Hypothalamus (tissue), 51 donors: ENCODE measurements at regions not wholly inside any gene's neighbourhood (a gene's known extent, or its start where the extent isn't known, plus 50 kb on each side); places are given as distances from the start of the nearest gene placed in this dataset.

Source experiments
- DNase-seq, 51 donors: peaks; one replicate each; lab custom pipeline; 2025; lab: John Stamatoyannopoulos, UW

GRCh38 chr5:139733698-139734538, 61.7 kb upstream of the PSD2 start:
- DNase-seq = peak in 47 of 51 donors; percentile 32 to 97 (median 87)

GRCh38 chr5:139734539-139734916, 61.1 kb upstream of the PSD2 start:
- DNase-seq = peak in 14 of 51 donors; percentile 47 to 88 (median 67)

GRCh38 chr5:139738193-139739149, 57.1 kb upstream of the PSD2 start:
- DNase-seq = peak in 15 of 51 donors; percentile 9 to 58 (median 28)

GRCh38 chr5:139739150-139739974, 56.2 kb upstream of the PSD2 start:
- peak in 1 of 51 donors; percentile 57 for DNase-seq

- no peak for DNase-seq
Observed at GRCh38 chr5:139740138-139740991, 55.2 kb upstream of the PSD2 start.

- no peak for DNase-seq
Observed at GRCh38 chr5:139740992-139741672, 54.5 kb upstream of the PSD2 start.

GRCh38 chr5:139741823-139742172, 53.8 kb upstream of the PSD2 start:
- no peak for DNase-seq

GRCh38 chr5:139742173-139742903, 53.3 kb upstream of the PSD2 start:
- no peak for DNase-seq

- DNase-seq = no peak
Observed at GRCh38 chr5:139743001-139743771, 52.4 kb upstream of the PSD2 start.

GRCh38 chr5:139743804-139744203, 51.8 kb upstream of the PSD2 start:
- DNase-seq = no peak

- DNase-seq = peak in 22 of 51 donors; percentile 21 to 76 (median 47)
Observed at GRCh38 chr5:139744471-139745131, 51.0 kb upstream of the PSD2 start.

GRCh38 chr5:139745132-139745799, 50.3 kb upstream of the PSD2 start:
- peak in 27 of 51 donors; percentile 10 to 85 (median 49) for DNase-seq

- peak in 40 of 51 donors; percentile 29 to 84 (median 64) for DNase-seq
Observed at GRCh38 chr5:139745800-139746690, 49.6 kb upstream of the PSD2 start.
